Endothelial cell of umbilical vein (primary cell): ENCODE measurements at regions not wholly inside any gene's neighbourhood (a gene's known extent, or its start where the extent isn't known, plus 50 kb on each side); places are given as distances from the start of the nearest gene placed in this dataset.

Experiments used
- BruUV-seq: library from RNA; stranded (reverse); fragments of 400-500 nt; replicated peaks from 2 replicates; lab custom pipeline; 2021; lab: Mats Ljungman, UMichigan
- CTCF ChIA-PET: fragments of 300-600, 350-600 bp; sonication (Branson Sonifier 250); formaldehyde crosslinking; loops from one replicate; lab custom pipeline; 2021; ENCODE audit warnings: antibody characterized with exemption, inconsistent platforms; lab: Charles Lee
- POLR2A ChIA-PET: fragments of 300-600, 350-600 bp; sonication (Branson Sonifier 250); formaldehyde crosslinking; loops from one replicate; lab custom pipeline; 2021; ENCODE audit warnings: antibody characterized with exemption, inconsistent platforms; lab: Charles Lee
- DNase-seq: peaks from one replicate; pipeline ENCODE4 v3.0.0-alpha.2; 2011; ENCODE audit warnings: low read depth, low spot score
- FAIRE-seq: peaks from 2 replicates; lab custom pipeline; 2011; peaks lifted over from hg19 to GRCh38; lab: Jason Lieb, UNC
- H2AFZ ChIP-seq: 2 replicates; pipeline ENCODE4 v1.6.0; 2012; ENCODE audit warnings: low read depth, low read length, control low read depth, inconsistent platforms
- H3K27ac ChIP-seq: 2 replicates; pipeline ENCODE4 v1.5.1; 2011; ENCODE audit warnings: low read depth, mild to moderate bottlenecking, control low read depth, low read length, moderate library complexity; ENCODE audit not compliant: insufficient read depth
- H3K27me3 ChIP-seq, 2 experiments: 2 replicates each; pipeline versions ENCODE4 v1.6.0 to v1.6.1; 2011; ENCODE audit warnings: low read length in 2 of 2, mixed read lengths in 1 of 2; ENCODE audit not compliant: control insufficient read depth in 2 of 2, insufficient read depth in 2 of 2
- H3K36me3 ChIP-seq, 2 experiments: 2 replicates in 1 of 2; 3 replicates in 1 of 2; pipeline ENCODE4 v1.5.1; 2011; ENCODE audit warnings: low read length in 2 of 2, mild to moderate bottlenecking in 1 of 2, moderate library complexity in 1 of 2; ENCODE audit not compliant: control insufficient read depth in 2 of 2, insufficient read depth in 2 of 2; ENCODE audit errors: extremely low read depth in 1 of 2
- H3K4me1 ChIP-seq: 3 replicates; pipeline ENCODE4 v1.5.1; 2011; ENCODE audit warnings: mild to moderate bottlenecking, low read length; ENCODE audit not compliant: control insufficient read depth, insufficient read depth; ENCODE audit errors: extremely low read depth
- H3K4me2 ChIP-seq: 2 replicates; pipeline ENCODE4 v1.6.1; 2011; ENCODE audit warnings: low read length, control low read depth, mixed read lengths; ENCODE audit not compliant: insufficient read depth
- H3K4me3 ChIP-seq, 3 experiments: fragments of 200-600 bp in 1 of 3; sonication (generic), shearing (Covaris generic) in 1 of 3; replicated peaks in 1 of 3; 2 replicates each; pipeline ENCODE4 v1.5.1; 2011 to 2016; ENCODE audit warnings: control low read depth in 3 of 3, low read length in 3 of 3, mild to moderate bottlenecking in 2 of 3, inconsistent platforms in 1 of 3, low read depth in 1 of 3, moderate library complexity in 1 of 3; ENCODE audit not compliant: insufficient read depth in 1 of 3
- H3K79me2 ChIP-seq: 2 replicates; pipeline ENCODE4 v1.6.0; 2012; ENCODE audit warnings: low read length, inconsistent platforms; ENCODE audit not compliant: control insufficient read depth, insufficient read depth
- H3K9ac ChIP-seq: replicated peaks from 2 replicates; pipeline ENCODE3; 2011; ENCODE audit warnings: low read length, control low read depth; ENCODE audit not compliant: insufficient read depth; ENCODE audit errors: extremely low read depth
- H3K9me1 ChIP-seq: replicated peaks from 3 replicates; pipeline ENCODE4 v1.6.0; 2011; ENCODE audit warnings: mild to moderate bottlenecking, low read length; ENCODE audit not compliant: control insufficient read depth, insufficient read depth; ENCODE audit errors: extremely low read depth
- H3K9me3 ChIP-seq: replicated peaks from 2 replicates; pipeline ENCODE4 v1.5.1; 2012; ENCODE audit warnings: low read length, inconsistent platforms; ENCODE audit not compliant: control insufficient read depth, insufficient read depth
- H4K20me1 ChIP-seq: replicated peaks from 2 replicates; pipeline ENCODE3; 2011; ENCODE audit warnings: mild to moderate bottlenecking, low read length; ENCODE audit not compliant: control insufficient read depth, insufficient read depth; ENCODE audit errors: extremely low read depth
- EZH2 ChIP-seq: IDR thresholded peaks from 2 replicates; pipeline ENCODE4 v1.6.1; 2012; ENCODE audit warnings: borderline replicate concordance, low read depth, mild to moderate bottlenecking, moderate library complexity, low read length, inconsistent platforms; ENCODE audit not compliant: severe bottlenecking
- FOS ChIP-seq: IDR thresholded peaks from 2 replicates; pipeline ENCODE4 v1.6.1; 2011; ENCODE audit warnings: mild to moderate bottlenecking, low read length, moderate library complexity, borderline replicate concordance; ENCODE audit not compliant: insufficient read depth
- GATA2 ChIP-seq: IDR thresholded peaks from 2 replicates; pipeline ENCODE4 v1.7.0; 2011; ENCODE audit warnings: low read depth, mild to moderate bottlenecking, moderate library complexity, mixed read lengths, low read length; ENCODE audit not compliant: insufficient read length, insufficient read depth
- JUN ChIP-seq: IDR thresholded peaks from 2 replicates; pipeline ENCODE4 v1.6.1; 2011; ENCODE audit warnings: borderline replicate concordance, low read depth; ENCODE audit not compliant: insufficient read length, insufficient read depth
- MAX ChIP-seq: IDR thresholded peaks from 2 replicates; pipeline ENCODE4 v1.6.1; 2011; ENCODE audit not compliant: insufficient read depth, insufficient read length
- MYC ChIP-seq: IDR thresholded peaks from one replicate; pipeline ENCODE4 v1.6.1; 2011; ENCODE audit warnings: mild to moderate bottlenecking, low read depth, low read length
- POLR2A ChIP-seq: IDR thresholded peaks from 2 replicates; pipeline ENCODE4 v1.6.1; 2012; ENCODE audit warnings: low read depth, mild to moderate bottlenecking, control low read depth, low read length
- POLR2AphosphoS5 ChIP-seq: IDR thresholded peaks from 2 replicates; pipeline ENCODE4 v1.6.1; 2012; ENCODE audit warnings: low read depth, mild to moderate bottlenecking, control low read depth, low read length, moderate library complexity; ENCODE audit not compliant: insufficient read depth
- dilution Hi-C: fragments of 300-500 bp; cut with MboI; formaldehyde crosslinking; loops from one replicate; pipeline ENCODE4 v1.15.0; 2019; ENCODE audit warnings: low sequenced_read_pairs; ENCODE audit not compliant: extremely low pct_ligation_motif_present
- intact Hi-C: fragments of 100-400 bp; cut with micrococcal nuclease; formaldehyde crosslinking; loops from one replicate; pipeline ENCODE4 v1.10.0; 2022
- TF ChIP-seq, protein P1 (sequence below), 2 donors: IDR thresholded peaks; 1 replicate in 1 of 2; 2 replicates in 1 of 2; pipeline ENCODE4 v1.5.1; 2011; ENCODE audit warnings: low read length in 2 of 2, mild to moderate bottlenecking in 2 of 2, moderate library complexity in 2 of 2, control low read depth in 1 of 2, inconsistent platforms in 1 of 2, low read depth in 1 of 2; ENCODE audit not compliant: insufficient read depth in 1 of 2; ENCODE audit errors: extremely low read depth in 1 of 2

- H3K9ac ChIP-seq: no peak overlapping the region
- no peaks in the 10 kb centered on the region for H3K4me1 ChIP-seq
- intact Hi-C loops: no loop called here
- no peak for TF ChIP-seq JUN
- no peak for TF ChIP-seq FOS
- TF ChIP-seq POLR2A: no peak
- TF ChIP-seq, protein P1, sequence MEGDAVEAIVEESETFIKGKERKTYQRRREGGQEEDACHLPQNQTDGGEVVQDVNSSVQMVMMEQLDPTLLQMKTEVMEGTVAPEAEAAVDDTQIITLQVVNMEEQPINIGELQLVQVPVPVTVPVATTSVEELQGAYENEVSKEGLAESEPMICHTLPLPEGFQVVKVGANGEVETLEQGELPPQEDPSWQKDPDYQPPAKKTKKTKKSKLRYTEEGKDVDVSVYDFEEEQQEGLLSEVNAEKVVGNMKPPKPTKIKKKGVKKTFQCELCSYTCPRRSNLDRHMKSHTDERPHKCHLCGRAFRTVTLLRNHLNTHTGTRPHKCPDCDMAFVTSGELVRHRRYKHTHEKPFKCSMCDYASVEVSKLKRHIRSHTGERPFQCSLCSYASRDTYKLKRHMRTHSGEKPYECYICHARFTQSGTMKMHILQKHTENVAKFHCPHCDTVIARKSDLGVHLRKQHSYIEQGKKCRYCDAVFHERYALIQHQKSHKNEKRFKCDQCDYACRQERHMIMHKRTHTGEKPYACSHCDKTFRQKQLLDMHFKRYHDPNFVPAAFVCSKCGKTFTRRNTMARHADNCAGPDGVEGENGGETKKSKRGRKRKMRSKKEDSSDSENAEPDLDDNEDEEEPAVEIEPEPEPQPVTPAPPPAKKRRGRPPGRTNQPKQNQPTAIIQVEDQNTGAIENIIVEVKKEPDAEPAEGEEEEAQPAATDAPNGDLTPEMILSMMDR (IDR thresholded peaks at IDR 0.05; ENCODE audit: extremely low read depth in 1 of 2, insufficient read depth in 1 of 2, low read depth in 1 of 2, low read length in 2 of 2): no peak
- no peak for TF ChIP-seq EZH2
- no peak for TF ChIP-seq MYC
- no peak for TF ChIP-seq MAX
- no peak for TF ChIP-seq POLR2AphosphoS5
- TF ChIP-seq GATA2: no peak
- BruUV-seq: no TSS peak
- no peak overlapping the region for H3K4me3 ChIP-seq
- no peaks in the 10 kb centered on the region for H4K20me1 ChIP-seq
- H3K79me2 ChIP-seq: no peaks in the 10 kb centered on the region
- dilution Hi-C loops: no loop called here
- no peaks in the 10 kb centered on the region for H3K36me3 ChIP-seq
- H3K27me3 ChIP-seq: no peaks in the 10 kb centered on the region
- ChIA-PET POLR2A (no interaction called here), CTCF (no interaction called here)
- no peaks in the 10 kb centered on the region for H3K9me1 ChIP-seq
- FAIRE-seq (no peak), DNase-seq (no peak)
- H3K27ac ChIP-seq: no peak overlapping the region
- no peak overlapping the region for H2AFZ ChIP-seq
- peaks cover 8% of the 10 kb centered on the region for H3K9me3 ChIP-seq
- H3K4me2 ChIP-seq: no peak overlapping the region
Observed at GRCh38 chr20:55778796-55779195, 226.5 kb downstream of the CBLN4 start.
